ENCODE measurements at regions not wholly inside any gene's neighbourhood (a gene's known extent, or its start where the extent isn't known, plus 50 kb on each side); places are given as distances from the start of the nearest gene placed in this dataset.
A peak's percentile ranks its signal among the peaks of the same experiment; 100 is the strongest.
"Not testable (repeated sequence)": the region's sequence is repeated elsewhere in the genome, so short reads cannot be mapped to it uniquely, and the experiment has no call there.

DNA sequence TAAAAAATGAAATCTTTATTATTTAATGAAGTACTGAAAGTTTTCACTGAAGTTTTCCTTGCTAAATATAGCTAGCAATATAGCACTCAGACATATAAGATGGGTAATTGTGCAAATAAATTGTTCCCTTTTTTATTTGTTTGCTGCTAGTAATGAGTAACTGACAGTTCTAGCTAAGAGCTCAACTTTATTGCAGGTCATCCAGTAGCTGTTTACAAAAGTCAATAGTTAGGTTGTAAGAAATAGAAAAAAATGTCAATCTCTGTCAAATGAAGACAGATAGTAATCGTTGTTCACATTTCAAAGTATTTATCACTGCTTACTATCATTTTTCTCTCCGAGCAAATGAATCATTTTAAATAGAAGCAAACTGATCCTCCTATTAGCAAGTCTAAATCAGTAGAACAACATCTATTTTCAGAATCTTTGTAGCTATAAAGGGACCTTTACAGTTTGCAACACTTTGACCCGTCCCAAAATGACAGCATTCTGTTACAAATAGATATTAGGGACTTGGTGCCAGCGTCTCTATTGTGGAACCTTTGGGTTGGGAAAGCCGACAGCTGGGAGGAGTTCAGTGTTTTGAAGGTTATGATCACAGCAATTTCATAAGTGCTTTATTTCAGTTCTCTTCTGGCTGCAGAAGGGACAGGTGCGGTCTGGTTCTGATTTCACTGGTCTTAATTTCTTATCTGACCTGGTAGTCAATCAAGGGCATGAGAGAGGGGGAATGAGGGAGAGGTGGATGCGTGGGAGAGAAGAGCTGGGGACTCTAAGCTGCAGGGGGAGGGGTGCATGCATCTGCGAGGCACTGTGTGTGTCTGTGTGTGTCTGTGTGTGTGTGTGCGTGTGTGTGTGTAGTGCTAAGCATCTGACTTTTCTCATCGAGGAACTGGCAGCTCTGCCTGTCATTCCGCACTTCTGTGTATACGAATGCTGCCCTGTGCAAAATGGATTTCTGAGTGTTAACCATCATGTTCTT, 227.9 kb upstream of the PITX2 start:
- DNase-seq: no peak

DNA sequence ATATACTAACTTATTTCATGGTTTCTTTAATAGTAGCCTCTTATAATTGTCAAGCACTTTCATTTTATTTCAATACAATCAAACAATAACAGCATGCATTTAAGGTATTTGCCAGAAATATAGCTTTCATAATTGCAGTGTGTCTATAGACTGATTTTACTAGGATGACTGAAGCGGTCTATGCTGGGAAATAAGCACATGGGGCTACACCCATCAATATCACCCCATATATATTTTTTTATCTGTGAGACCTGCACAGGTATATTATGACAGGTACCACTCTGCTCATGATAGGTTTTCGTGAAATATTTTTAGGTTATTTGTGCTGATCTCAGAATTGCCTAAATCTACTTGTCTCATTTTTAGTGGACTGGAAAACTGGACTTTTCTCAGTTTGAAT, 229.1 kb upstream of the PITX2 start:
- DNase-seq: no peak

DNA sequence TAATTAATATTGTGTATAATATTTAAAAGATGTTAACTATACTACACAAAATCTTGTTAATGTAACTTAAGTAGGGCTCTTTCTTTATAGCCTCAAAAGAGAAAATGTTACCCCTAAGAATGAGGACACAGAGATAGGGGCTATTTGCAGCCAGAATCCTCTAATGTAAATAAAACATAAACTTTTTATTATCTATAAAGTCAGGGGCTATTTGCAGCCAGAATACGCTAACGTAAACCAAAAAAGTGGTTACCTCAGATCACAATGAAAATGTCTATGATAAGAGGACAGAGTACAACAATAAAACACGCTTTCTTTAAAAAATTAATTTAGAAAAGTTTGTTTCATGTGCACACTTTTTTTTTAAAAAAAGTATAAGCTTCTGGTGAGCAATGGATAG, 229.9 kb upstream of the PITX2 start:
- no peak for DNase-seq

DNA sequence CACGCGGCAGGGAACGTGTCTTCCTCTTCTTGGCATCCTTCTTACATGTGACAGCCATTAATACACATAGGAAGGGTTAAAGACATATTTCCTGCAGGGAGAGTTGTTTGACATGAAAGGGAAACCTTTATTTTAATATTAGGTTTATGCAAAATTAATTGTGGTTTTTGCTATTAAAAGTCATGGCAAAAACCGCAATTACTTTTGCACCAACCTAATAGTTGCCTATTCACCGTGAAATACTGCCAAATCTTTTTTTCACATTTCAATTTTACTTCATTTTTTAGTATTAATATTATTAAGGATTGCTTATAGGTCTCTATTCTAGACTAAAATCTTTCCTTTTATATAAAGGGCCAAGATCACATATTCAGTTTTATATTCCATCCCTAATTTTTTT, 230.4 kb upstream of the PITX2 start:
- DNase-seq: no peak

DNA sequence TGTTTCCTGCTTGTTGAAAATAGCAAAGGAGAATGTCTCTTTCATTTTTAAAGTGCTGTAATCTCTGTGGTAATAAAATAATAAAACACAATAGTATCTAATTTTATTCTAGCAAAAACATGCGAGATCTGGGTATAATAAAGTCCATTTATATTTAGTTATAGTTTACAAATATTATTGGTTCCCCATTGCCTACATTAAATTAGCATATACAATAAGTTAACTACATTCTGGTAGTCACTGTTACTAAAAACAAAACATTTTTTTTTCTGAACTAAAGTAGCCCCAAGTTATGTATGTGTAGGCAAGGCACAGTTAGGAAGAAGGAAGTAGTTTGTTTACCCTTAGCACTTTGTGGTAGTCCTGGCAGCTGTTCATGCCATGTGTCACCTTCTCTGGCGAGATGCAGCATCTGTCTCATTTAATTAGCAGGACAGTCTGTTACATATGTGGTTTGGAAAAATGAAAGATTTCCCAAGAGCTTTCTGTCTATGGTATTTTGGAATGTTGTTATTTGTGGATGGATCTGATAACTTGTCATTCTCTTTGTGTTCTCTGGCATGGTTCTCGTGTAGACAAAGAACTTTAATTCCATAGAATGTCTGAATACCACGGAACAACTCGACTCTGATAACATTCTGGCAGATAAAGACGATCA, 231.3 kb upstream of the PITX2 start:
- DNase-seq: no peak

DNA sequence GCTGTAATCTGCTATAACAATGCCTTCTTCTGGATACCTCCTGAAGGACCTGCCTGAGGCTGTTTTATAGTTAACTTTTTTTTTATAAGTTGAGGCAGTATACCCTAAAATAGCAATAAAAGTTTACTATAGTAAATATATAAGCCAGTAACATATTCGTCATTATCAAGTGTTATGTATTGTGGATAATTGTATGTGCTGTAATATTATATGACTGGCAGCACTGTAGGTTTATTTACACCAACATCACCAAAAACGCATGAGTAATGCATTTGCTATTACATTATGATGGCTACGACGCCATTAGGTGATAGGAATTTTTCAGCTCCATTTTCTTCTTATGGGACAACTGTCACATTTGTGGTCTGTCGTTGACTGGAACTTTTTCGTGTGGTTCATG, 237.2 kb upstream of the PITX2 start:
- DNase-seq: no peak

DNA sequence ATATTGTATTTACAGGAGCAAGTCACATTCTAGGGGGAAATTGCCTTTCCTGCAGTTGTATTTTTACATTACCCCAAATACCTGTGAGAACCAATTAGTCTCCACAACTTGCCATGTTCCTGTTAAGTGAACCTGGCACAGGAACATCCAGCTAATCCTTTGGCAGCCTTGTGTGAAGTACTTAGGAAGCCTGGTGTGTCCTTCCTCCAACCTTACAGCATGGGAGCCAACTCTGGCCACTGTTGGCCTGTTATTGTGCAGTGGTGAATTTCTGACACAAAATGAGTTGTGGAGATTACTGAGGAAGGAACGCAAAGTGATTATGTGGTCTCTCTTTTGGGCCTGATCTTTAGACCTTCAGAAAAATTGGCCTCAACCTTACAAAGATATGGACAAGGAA, 238.0 kb upstream of the PITX2 start:
- no peak for DNase-seq

DNA sequence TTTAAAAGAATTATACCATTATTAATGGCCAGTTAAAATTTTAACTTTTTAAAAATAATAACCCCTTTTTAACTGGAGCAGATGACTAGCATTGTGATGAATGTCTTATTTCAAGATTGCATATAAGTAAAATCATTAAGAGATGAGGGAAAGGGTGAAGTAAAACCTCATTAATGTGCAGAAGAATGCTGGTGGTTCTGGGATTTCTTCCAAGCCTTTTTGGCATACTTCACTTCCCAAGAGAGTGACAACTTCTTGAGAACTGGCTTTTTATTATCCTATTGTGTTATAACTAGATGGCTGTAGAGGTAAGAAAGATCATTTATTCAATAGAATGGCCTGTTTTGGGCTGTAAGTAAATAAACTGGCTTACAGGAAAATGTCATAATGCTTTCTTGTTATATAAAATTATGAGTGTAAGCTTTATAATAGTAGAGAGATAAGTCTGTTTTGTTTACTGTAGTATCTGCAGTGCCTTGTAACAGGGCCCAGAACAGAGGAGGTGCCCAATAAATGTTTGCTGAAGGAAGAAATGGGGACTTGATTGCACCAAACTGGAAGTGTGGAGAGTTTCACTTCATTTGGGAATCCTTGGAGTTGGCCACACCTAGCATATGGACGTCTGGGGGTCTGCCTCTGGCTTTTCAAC, 242.9 kb upstream of the PITX2 start:
- DNase-seq: no peak

DNA sequence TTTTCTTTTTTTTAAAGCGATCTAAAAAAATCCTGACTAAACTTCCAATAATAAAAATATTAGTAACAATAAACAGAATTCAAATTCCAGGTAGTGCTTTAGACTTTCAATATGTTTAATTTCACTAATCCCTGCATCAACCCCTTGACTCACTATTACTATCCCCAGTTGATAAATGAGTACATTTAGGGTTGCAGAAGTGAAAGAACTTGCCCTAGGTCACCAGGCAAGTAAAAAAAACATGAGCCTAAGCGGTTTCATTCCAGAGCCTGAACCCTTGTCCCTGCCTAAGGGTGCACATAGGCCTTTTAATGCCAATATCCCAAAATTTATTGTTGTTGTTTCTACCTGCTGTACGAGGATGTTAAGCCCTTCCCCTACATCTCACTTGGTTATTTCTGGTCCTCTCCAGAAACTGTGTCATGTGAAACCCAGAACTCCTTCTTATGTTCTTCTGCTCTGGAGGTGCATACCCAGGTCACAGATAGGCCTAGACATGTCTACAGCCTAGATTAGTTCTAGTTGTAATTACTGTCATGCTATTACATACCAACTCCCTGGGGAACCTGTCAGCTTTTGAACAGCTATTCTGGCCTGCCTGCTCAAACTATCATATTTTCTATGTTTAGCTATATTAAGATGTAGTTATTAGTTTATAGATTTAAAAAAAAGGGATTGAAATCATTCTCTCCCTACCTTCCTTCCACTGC, 244.5 kb upstream of the PITX2 start:
- no peak for DNase-seq

DNA sequence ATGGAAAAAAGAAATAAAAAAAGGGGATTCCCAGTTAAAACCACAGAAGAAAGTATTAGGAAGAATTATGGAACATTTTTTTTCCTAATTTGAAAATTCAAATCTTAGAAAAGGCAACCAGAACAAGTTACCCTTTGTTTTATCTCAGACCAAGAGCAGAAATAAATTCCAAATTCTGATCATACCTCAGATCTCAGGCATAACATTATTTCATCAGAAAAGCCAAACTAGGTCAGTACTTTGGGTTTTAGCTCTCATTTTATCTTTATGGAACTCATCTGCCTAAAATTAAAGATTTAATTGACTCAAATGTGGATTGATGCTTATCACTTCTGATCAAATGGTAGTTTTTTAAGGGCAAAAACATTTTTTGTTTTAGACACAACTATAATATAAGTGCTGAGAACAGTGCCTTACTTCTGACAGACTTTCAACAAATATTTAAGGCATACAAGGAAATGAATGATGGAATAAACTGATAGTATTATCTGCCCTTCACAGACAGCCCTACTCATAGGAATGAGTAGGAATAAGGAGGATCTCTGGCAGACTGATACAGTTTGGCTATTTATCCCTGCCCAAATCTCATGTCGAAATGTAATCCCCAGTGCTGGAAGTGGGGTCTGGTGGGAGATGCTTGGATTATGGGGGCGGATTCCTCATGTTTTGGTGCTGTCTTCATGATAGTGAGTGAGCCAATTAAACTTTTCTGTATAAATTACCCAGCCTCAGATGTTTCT, 245.3 kb upstream of the PITX2 start:
- DNase-seq: no peak

DNA sequence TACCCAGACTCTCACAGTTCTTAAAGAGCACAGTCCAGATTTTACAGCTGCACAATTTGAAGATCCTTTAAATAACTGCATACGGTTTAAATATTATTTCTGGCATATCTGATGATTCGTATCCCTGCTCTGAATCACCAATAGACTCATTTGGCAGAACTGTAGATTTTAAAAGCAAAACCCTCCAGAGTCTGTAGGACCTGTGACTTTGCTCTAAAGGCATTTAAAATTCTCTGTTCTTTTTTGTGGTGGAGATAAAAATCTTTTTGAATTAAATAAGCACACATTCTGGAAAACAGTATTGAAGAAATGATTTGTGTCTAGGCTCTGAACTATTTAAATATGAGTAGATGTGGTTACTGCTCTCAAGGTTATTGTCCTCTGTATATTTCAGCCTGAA, 246.2 kb upstream of the PITX2 start:
- DNase-seq: no peak

DNA sequence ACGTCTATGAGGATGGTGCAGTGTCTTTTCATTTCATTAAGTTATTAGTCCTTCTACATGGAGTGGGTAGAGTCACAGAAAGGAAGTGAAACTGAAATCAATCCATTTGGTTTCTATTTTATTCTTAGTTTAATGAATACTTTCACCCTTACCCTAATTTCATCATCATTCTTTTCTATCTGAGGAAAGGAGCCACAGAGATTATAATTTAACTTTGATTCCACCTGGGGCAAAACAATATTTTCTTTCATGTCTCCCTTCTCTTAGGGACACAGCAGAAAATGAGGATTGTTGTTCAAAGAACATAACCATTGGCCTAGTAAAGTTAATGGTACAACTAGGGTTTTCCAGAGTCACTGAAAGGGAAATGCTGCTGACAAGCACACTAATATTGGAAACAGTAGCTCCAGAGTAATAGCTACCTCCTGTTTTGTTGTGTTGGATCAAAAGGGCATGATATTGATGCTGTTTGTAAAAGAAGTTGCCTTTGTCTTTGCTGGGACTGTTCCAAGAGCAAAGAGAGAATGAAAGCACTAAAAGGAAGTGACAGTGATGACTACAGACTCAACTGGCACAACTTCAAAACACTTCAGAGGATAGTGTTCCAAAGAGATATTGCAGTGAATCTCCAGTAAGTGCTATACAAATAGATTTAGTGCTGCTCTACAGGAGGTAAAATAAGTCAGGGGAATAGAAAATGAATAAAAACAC, 247.1 kb upstream of the PITX2 start:
- DNase-seq: peak; percentile 34

DNA sequence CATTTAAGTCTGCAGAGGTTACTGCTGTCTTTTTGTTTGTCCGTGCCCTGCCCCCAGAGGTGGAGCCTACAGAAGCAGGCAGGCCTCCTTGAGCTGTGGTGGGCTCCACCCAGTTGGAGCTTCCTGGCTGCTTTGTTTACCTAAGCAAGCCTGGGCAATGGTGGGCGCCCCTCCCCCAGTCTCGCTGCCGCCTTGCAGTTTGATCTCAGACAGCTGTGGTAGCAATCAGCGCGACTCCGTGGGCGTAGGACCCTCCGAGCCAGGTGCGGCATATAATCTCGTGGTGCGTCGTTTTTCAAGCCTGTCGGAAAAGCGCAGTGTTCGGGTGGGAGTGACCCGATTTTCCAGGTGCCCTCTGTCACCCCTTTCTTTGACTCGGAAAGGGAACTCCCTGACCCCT, 253.3 kb upstream of the PITX2 start:
- not testable (repeated sequence) for DNase-seq

DNA sequence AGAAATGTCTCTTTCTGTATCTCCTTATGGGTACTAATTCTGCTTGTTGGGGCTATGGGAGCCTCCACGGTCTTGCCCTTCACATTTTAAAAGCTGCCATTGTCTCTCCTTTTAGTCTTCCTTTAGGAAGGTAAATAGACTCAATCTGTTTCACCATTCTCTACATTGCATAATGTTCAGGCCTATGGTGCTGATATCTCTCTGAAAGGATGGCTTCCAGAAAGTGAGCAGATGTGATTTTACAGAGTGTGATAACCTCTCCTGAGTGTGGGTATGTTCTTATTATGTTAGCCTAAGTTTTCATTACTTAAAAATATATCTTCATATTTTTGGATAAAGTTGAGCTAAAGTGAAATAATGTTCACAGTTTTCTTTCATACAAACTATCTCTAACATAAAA, 254.0 kb upstream of the PITX2 start:
- no peak for DNase-seq

DNA sequence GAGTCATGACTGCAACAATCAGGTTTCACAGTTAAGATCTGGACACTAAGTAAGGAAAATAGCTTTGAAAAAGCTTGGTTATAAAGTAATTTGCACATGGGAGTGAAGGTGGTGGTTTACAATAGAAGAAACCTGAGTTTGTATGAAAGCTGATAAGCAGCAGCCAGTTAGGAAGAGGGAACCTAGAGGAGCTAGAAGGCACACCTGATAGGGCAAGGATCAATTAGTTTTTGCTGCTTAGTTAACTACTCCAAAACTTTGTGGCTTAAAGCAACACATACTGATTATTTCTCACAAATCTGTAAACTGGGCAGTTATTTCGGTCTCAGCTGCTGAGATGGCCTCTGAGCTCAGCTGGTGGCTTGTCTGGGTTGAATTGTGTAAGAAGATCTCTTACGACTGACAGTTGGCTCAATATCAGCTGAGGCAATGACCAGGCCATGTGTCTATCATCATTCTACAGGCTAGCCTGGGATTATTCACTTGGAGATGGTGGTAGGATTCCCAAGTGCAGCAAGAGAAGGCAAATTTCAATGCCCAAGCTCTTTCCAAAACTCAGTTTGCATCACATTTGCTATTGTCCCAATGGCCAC, 255.0 kb upstream of the PITX2 start:
- DNase-seq: no peak

DNA sequence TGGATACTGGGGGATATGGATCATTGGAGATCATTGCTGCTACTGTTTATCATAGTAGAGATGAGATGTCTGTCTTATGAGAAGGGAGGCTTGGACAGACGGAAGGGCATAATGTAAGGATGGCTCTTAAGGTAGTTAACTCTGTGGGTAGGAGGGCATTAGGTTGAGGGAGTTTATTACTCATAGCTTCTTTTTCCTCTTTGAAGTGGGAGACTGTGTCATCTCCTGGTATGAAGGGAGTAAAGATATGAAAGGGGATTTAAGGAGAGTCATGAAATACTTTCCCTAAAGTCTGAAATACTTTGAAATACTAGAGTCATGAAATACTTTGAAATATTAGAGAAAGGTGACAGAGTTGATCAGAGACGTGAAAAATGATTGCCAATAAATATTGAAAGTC, 255.5 kb upstream of the PITX2 start:
- DNase-seq: no peak

DNA sequence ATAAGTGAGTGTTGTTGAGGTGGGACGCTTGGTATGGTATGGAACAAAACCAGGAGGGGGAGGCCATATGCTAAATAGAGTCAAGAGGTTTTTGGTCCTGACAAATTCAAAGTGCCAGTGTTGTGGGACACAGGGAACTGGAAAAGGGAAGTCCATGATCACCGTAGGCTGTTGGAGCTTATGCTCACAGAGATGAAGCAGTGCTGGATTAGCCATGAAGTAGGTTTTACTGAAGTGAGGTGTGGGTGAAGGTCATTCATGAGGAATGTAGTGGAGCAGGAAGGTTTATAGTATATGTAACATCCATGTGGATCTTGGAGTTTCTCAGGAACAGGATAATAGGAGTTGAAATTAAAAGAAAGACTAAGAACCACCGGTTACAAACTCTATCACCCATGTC, 256.1 kb upstream of the PITX2 start:
- DNase-seq: no peak

DNA sequence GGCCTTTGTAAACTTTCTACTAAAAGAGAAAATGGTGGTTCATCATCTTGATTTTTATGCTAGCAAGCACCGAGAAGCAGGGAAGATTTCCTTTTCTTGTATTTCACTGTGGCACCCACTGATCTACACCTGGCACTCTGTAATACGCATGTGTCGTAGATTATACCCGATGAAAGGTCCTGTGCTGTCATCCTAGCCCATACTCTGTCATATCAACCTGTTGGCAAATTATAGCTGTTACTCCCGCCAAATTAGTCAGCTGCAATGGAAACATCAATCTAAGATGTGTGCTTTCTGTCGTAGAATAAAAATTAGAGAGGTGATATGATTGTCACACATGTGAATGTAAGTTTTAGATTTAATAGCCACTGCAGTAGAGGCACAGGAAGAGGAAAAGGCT, 263.4 kb upstream of the PITX2 start:
- no peak for DNase-seq

DNA sequence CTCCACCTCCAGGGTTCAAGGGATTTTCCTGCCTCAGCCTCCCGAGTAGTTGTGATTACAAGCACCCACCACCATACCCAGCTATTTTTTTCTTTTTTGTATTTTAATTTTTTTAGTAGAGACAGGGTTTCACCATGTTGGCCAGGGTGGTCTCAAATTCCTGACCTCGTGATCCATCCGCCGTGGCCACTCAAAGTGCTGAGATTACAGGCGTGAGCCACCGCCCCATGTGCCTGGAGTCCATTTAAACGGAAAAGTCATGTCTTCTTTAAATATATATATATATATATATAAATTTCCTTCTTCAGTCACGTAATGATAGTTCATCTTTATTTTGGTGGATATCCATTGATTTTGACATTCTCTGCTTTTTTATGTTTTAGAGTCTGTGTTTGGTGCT, 264.0 kb upstream of the PITX2 start:
- DNase-seq: no peak

DNA sequence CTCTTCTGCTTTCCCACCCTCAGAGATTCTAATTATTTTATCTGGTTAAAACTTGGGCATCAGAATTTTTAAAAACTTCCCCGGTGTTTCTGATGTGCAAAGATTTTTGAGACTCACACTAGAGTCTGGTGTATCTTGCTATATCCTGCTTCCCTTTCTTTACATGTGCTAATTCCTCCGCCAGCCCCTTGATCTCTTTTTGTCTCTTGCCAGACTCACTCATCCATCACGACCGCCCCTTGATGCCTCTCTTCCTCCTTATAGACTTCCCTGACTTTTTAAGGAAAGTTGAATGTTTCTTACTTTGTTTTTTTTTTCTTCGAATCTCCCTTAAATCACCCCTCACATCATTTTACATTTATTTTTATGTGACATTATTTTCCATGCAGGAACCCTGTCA, 274.9 kb upstream of the PITX2 start:
- no peak for DNase-seq

DNA sequence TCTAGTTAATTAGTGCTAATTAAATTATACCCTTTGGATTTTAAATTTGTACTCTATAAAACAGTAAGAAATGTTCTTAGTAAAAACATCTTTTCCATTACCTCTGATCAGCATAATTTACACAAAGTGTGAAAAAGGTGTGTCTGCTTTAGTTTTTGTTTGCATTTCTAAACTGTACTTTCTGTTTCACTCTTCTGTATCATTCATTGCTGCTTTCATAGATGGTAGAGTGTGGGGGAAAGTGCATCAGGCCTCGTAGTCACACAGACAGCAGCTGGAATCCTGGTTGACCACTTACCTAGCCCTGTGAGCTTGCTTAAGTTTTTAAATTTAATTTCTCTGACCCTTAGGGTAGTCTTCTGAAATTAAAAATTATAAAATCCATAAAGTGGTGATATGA, 275.4 kb upstream of the PITX2 start:
- no peak for DNase-seq
